ENCODE measurements at regions not wholly inside any gene's neighbourhood (a gene's known extent, or its start where the extent isn't known, plus 50 kb on each side); places are given as distances from the start of the nearest gene placed in this dataset.
A peak's percentile ranks its signal among the peaks of the same experiment; 100 is the strongest.

DNA sequence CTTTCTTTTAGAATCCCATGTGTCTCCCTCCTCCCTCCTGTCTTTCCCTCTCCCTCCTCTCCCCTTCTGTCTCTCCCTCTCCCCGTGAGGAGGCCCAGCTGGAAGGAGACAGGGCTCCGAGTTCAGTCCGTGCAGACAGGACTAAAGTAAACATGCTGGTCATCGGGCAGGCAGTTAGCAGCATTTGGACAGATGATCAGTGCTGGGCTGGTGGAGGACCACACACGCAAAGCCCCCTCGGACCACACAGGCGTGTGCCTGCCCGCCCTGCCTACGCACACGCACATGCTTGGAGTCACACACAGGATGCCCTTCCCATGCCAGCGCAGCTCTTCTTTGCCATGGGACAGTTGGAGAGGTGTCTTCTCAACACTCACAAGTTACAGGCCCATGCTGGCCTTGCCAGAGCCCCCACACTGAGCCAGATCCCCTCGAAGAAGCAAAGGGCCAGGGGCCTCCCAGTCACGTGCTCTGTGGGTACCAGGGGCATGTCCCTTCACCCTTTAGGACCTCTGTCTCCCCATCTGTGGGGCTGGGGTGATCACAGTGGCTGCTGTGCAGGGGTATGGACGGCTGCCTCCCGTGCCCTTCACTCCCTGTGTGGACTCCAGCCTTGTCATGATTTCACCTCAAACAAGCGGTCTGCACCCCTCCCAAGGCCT lies 215.7 kb upstream of the FOXF1 start:
- DNase-seq (ENCODE audit: low read depth) = no peak

DNA sequence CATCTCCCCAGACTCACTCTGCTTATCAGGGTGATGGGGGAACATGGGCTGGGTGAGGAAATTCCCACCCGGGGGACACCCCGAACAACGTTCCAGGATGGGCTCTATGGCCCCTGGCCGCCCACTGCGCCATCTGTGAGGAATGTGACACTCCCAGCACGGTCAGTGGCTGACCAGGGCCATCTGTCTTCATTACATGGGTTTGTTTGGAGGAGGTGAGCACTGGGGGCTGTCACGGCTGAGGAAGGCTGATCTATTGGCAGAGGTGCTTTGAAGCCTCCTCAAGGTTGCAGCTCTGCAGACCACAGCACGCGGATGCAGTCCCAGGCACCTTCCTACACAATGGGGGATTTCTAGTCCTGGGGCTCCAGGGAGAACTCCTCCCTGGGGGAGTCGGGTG lies 214.1 kb upstream of the FOXF1 start:
- DNase-seq (ENCODE audit: low read depth) = no peak

DNA sequence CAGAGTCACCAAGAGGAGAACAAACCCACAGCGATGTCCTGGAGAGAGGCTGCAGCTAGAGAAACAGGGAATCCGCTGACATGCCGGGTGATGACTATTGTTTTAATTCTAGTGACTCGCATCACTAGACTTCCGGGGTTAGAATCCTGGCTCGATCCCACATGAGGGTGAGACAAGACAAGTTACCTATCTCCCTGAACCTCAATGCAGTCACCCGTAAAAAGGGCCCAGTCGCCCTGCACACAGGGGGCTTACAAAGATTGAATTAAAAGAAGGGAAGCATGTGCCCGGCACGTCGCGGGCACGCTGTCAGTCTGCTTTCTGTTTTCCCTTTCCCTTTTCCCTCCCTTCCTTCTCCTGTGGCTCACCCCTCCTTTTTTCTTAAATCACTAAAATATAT lies 212.9 kb upstream of the FOXF1 start:
- DNase-seq (ENCODE audit: low read depth) = peak; percentile 45

DNA sequence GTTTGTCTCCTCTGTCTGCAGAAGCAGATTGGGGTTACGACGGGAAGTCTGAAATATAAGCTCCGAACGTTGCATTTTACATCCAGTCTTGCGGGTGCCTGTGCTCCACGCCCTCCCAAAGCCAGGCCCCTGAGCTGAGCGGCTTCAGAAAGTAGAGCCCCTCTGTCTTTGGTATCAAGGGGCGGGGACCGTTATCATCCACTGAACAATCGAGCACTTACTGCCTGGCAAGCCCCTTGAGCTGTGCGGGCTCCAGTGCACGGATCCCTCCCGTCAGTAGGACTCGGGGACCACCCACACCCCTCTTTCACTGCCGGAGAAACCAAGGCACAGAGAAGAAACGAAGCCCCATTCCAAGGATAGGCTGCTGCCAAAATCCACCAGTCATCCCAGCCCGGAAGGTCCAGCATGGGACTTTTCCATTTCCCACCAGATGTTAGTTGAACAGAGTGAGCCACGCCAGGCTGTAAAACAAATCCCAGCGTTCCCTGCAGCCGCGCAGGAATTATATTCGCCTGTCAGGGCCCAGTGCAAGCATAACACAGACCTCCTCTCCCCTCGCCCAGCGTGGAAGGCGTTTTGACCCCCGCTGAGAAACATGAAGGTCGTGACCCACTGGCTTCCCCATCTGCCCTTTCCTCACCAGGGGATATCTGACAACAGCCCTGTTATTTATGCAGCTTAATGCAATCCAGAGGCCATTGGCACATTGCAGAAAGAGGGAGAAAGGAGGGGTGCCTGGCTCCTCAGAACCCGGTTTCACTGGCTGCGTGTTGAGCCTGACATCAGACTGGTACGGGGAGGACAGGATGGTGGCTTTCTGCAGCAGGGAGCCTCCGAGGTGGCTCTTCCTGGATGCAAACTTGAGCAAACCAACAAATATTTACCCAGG lies 212.2 kb upstream of the FOXF1 start:
- DNase-seq (ENCODE audit: low read depth) = no peak

DNA sequence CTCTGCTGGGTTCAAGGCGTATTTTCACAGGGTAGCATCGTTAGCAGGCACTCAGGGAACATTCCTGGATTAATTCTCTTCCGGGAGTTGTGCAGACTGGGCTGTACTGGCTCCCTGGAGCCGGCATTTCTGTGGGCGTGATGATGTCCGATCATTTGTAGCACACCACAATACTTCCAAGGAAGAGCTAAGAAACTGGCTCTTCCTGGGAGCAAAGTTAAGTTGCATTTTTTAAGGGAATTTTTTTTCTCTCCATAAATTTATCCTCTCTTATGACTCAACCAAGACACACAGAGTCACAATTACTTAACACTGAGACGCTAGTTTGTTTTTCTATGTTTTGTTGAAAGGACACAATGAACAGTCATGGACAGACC lies 211.6 kb upstream of the FOXF1 start:
- DNase-seq (ENCODE audit: low read depth) = peak; percentile 54

DNA sequence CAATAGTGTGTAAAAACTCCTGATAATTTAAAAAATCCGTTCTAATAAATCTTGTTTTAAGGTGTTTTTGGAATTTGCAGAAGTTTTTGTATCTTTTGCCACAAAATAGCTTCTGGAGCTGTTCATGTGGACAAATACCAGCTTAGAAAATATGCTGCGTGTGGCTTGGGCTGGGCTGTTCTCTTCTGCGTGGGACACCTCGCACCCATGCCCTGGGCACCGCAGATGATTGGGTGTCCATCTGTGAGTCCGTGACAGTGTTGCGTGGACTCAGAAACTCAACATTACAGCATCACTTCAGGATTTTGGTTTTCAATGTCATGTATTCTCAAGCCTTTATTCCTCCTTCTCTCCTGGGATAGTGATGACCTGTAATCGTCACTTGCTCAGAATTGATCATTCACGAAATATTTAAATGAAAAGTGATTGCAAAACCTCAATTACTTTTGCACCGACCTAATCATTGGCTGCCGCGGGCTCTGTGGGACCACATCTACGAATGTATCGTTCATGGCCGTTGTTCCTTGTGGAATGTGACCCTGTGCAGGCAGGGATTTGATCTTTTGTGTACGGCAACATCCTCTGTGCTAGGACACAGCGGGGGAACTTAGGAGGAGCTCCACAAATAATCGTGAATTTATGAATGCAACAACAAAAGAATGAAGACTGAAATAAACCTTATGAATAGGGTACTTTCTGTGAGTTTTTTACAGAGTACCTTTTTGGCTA lies 210.3 kb upstream of the FOXF1 start:
- DNase-seq (ENCODE audit: low read depth) = no peak

DNA sequence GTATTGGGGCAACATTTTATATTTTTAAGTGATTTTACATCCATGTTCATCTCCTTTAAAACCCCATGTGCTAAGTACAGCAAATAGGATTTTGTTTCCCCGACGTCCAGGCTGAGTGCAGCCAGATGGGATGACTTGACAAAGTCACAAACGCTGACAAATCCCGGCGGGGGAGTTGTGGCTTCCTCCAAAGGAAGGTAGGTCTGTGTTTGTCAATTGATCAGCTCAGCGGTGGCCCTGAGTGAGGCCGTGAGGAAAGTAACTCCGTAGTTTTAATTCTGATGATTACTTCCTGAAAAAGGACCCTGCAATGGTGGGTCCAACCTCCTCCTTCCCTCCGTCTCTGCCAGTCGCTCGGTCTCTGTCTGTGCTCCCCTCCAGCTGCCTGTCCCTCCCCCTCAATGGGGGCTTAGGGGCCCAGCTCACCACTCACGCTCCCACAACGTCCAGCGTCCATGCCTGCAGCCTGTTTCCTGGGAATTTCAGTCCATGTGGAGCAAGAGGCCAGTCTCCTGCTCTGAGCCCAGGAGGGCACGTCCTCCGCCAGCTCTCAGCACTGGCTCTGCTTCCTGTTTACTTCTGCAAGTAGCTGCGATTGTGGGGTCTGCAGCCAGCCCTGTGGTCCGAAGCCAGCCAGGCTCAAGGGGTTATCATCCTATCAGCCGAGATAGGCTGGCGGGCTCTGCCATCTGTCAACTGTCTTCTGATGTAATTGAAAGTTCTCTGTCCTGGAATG lies 209.4 kb upstream of the FOXF1 start:
- no peak for DNase-seq (ENCODE audit: low read depth)

DNA sequence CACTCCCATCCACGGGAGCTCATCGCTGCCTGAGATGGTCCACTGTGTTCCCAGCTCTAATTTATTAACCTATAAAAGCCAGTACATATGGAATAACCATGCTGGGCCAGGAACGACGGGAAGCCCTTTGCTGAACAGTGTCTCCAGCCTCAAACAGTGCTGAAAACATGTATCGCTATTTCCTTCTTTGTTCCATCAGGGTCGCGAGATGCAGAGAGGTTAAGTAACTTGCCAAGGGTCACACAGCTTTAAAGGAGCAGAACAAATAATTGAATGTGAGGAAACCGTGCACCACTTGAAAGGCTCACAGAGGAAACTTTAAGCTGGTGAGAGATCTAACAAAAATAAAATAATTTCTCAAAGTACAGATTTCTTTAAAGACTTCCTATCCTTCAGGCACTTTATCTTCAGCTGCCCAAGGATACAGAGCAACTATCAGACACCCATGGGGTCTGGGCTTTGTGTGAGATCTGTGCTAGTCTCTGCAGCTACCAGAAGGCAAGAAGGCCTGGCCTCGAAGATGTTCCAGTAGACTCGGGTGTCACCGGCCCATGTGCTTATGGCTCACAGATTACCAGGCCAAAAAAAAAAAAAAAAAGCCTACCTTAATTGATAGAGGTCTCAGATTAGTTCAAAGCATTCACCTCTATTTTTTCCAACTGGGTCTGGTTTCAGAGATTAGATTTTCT lies 207.8 kb upstream of the FOXF1 start:
- no peak for DNase-seq (ENCODE audit: low read depth)

DNA sequence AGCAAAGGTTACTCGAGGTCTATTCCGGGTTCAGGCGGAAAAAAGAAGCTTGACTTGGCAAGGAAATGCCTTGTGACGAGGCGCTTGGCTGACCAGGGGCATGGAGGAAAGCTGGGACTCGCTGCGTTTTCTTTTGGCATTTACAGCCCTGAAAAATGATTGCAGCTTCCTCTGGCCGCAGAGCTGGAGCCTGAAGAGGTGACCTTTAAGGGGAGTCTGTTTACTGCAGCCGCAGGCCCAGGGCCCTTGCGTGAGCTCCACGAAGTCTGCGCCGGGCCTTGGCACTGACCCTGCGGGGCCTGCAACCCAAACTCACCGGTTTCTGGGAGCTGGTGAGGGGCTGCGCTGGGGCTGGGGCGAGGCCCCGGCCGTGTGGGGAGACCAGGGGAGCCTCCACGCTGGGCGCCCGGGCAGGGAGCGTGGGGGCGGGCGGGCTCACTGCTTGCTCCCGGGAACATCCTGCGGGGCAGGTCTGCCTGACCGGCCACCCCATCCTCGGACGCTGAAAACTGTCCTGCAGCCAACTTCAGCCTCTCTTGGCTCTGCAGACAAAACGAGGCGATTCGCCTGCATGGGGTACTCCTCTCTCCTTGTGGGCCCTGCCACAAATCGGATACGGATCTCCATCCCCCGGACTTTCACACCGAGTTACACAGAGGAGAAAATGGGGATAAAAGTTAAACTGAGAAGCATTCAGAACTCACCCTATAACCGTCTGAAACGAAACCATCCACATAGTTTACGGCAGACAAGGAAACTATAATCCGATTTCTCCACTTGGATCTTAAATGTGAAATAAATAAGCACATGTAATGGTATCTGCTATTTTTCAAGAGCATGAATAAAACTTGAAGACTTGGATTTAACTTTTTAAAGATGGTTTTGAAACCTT lies 206.3 kb upstream of the FOXF1 start:
- DNase-seq (ENCODE audit: low read depth) = no peak

DNA sequence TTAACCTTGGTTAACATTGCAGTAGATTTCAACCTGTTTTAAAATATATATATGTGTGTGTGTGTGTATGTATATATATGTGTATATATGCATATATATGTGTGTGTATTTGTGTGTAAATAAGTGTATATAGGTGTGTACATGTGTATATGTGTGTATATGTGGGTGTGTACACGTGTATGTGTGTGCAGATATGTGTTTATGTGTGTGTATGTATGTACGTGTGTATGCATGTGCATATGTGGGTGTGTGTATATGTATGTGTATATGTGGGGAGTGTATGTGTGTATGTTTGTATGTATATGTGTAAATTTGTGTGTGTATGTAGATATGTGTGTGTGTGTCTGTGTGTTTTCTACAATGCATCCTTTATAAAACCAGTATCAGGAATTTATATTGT lies 205.5 kb upstream of the FOXF1 start:
- no peak for DNase-seq (ENCODE audit: low read depth)

DNA sequence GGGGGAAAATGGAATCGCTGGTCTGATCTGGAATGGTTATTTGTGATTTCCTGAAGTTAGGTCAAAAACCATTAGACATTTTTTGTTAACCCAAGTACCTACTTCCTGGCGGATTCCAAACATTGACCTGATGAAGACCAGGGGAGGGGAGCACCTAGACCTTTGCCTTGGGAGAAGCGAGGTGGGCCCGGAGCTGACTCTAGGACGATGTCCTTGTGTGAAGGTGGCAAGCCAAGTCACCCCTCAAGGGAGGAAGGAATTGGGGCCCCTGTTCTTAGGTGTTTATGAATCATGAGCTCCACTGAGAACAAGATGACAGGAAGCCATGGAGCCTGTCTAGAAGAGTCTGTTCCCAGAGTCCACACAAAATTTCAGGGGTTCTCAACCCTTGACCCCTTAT lies 204.9 kb upstream of the FOXF1 start:
- no peak for DNase-seq (ENCODE audit: low read depth)

DNA sequence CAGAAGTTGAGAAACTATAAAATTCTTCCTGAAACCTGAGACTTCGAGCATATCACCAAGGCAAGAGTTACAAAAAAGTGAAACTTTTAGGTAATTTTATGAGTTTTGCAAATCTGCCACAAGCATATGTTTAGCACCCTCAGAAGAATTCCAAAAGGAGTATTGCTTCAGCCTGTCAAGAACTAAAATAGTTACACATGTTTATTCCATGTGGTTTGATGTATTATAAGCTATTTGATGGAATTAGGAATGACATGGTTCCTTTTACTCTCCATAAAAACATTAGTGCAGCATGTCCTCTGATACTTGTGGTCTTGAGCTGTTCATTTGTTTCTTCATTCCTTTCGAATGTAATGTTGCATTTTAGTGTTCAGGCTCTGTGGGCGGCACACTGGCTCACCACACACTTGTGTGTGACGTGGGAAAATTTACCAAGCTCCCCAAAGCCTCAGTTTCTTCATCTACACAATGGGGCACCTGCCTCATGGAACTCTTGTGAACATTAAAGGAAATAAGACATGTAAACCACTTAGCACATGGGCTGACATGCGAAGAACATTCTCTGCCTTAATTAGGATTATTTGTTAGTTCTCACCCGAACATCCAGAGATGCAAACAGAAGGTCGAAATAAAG lies 204.2 kb upstream of the FOXF1 start:
- DNase-seq (ENCODE audit: low read depth) = peak; percentile 38

DNA sequence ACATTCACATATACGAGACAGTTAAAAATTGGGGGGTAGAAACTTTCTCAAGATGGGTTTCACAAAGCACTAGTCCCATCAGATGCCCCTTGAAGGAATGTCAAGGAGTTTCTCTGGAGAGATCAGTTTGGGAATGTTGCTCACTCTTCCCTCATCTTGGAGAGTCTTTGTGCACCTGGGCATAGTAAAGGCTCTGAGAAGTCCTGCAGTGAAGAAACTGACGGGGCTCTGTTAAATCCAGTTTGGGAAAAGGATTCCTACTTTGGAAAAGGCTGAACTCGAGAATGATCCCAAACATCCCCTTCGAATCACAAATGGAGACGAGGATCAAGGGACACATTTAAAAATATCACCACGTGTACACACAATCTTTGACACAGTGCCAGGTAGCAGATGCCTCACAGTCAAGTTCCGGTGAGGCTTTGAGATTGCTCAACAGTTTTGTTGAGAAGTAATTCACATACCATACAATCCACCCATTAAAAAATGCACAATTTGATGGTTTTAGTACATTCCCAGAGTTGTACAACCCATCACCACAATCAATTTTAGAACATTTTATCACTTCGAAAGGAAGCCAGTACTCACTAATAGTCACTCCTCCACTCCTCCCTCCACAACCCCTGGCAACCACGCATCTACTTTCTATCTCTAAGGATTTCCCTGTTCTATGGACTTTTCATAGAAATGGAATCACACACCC lies 203.4 kb upstream of the FOXF1 start:
- peak; percentile 48 for DNase-seq (ENCODE audit: low read depth)

DNA sequence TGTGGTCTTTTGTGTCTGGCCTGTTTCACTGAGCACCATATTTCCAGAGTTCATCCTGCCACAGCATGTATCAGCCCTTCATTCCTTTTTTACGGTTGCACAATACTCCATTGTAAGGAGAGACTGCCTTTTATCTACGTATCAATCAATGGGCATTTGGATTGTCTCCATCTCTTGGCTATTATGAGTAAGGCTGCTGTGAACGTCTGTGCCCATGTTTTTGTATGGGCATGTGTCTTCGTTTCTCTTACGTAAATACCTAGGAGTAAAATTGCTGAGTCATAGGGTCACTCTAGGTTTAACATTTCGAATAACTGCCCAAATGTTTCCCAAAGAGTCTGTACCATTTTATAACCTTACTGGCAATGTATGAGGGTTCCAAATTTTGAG lies 202.8 kb upstream of the FOXF1 start:
- peak; percentile 89 for DNase-seq (ENCODE audit: low read depth)

DNA sequence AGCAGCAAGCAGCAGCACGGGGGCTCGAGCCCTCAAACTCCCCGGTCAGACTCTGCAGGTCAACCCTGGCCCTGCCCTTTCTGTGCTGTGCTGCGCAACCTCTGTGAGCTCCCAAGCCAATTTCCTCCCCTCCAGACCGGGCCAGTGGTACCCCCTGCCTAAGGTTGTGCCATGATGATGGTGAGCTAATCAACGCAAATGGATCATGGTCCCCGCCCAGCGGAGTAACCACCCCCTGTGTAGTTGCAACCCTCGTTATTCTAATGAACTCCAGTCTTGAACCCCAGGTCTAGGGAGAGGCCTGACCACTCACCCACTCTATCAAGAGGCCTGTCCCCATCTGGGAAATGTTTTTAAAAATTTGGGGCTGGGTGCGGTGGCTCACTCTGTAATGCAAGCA lies 201.8 kb upstream of the FOXF1 start:
- DNase-seq (ENCODE audit: low read depth) = no peak

DNA sequence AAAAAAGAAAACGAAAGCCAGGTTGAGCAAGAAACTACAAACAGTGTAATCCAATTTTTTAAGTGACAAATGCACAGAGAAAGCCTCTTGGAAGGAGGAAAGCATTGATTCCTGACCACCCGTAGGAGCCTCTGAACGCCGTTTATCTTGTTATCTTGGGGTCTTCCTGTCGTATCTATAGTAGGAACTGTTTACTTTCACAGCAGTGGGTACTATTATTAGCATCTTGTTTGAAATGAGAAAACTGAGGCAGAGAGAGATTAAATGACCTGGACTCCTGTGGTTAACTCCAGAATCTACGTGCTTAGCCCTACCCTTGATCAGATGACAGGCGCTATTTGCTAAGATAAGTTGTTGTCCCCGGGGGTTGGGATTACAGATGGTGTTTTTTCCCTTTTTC lies 196.7 kb upstream of the FOXF1 start:
- DNase-seq (ENCODE audit: low read depth) = no peak

DNA sequence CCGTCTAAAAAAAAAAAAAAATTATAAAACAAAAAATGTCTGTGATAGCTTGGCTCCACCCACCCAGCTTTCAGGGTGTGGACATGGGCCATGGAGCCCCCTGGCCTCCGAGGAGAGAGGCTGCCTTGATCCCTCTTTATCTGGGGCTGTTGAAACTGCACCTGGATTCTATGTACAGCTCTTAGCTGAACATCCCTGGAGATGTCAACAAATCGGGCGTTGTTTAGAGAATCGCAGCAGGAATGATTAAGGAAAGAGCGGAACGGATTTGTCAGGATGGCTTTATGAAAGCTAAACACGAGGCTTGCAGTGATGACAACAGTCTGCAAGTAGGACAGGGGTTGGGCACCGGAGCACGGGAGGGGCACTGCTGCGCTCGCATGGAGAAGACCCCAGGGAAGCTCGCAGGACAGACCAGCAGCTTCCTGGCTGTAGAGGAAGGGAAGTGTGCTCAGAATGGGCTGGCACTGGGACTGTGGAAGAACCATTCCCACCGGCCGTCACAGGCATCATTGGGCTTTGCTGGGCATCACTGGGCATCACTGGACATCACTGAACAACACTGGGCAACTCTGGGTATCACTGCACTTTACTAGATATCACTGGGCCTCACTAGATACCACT lies 195.8 kb upstream of the FOXF1 start:
- no peak for DNase-seq (ENCODE audit: low read depth)

DNA sequence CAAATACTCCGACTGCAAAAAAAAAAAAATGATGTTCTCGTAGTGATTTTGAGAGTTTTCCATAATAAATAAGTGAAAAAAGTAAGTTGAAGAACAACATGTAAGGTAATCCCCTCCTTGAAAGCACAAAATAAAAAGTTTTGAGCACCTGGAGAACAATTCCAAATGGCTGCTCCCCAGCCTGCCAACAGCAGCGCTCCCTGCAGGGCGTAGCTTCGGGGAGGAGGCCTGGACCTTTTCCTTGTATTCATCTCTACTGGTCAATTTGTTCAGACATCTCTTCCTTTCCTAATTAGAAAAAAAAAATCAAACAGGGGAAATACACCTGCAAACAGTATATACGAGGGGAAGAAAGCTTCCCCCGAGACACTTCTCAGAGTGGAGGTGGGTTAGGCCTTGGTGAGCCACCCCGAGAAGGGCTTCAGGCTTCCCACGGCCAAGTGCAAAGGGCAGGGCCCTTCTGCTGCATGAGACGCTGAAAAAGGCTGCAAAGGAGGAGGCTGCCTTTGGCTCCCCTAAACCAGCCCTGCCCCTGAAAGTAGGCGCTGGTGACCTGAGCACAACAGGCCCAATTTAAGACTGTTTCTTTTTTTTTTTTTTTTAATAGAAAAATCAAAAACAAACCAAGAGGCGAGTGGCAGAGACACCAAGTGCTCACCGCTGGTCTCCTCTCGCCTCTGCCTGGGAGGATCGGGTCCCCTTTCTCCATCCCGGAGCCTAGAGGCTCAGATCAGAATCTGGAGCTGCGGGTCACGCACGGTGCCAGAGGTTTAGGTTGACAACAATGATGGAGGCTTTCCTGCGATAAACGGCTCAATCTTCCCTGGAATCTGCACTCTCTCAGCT lies 193.1 kb upstream of the FOXF1 start:
- DNase-seq (ENCODE audit: low read depth) = no peak

Data from M059J (cell line).